GM19240 (cell line): ENCODE measurements at regions not wholly inside any gene's neighbourhood (a gene's known extent, or its start where the extent isn't known, plus 50 kb on each side); places are given as distances from the start of the nearest gene placed in this dataset.

ENCODE experiments used
- DNase-seq: peaks from one replicate; pipeline ENCODE4 v3.0.0; 2011; ENCODE audit warnings: low spot score; ENCODE audit not compliant: insufficient read length

GRCh38 chr15:66901336-66902100 is 163.9 kb upstream of the SMAD3 start:
- DNase-seq, result no peak

GRCh38 chr15:66905185-66905584 is 160.2 kb upstream of the SMAD3 start:
- DNase-seq, result no peak

DNA sequence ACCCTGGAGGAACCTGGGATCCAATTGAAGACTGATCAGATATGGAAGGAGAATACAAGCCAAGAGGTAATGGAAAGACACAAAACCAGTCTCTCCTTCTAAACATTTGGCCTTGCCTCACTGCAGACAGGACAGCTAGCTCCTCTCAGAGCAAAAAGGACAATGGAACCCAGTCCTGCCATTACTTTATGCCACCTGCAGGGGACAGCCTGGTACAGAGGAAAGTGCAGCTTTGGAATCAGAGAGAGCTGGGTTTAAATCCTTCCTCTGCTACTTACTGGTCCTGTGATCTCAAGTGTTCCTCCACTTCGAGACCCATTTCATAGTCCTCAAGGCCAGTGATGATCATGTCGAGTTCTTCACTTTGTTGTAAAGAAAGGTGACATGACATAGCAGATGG is 159.4 kb upstream of the SMAD3 start:
- no peak for DNase-seq

GRCh38 chr15:66906668-66907614 is 158.5 kb upstream of the SMAD3 start:
- DNase-seq, result no peak

DNA sequence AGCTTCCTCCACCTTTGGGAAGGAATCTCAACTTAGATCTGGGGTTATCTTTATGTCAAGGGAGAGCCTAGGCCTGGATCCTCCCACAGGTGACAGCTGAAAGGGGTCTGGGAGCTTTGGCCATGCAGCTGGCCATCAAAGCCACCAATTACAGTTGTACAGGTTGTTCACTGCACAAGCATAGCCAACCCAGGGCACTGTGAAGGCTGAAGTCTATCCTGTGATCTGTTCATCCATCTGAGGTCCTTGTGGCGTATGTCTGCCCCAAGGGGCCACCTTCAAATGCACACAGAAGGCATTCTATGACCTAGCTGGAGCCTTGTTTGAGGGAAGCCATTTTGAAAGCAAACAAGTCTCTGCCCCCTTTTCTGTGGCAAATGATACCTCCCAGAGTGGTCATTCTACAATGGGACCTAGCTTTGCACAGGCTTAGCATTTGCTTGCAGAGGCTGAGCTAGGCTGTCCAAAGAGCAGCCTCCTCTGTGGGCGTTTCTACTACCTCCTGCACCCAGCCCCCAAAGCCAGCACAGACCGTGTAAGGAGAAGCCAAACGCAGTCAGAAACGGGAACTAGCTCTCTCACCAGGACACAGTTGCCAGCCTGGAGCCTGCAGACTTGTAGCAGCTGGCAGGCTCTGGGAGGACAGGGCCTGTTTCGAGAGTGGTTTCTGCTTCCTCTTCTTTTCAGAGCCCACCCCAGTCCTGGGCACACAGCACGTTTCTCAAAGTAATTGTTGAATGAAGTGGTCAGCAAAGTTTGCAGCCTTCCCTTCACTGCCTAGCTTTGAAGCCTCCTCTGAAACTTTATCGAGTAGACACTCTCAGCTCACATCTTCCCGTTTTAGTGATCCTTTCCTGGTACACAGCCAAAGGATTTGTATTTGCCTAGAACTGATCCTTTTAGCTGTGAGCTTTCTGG is 157.3 kb upstream of the SMAD3 start:
- no peak for DNase-seq

DNA sequence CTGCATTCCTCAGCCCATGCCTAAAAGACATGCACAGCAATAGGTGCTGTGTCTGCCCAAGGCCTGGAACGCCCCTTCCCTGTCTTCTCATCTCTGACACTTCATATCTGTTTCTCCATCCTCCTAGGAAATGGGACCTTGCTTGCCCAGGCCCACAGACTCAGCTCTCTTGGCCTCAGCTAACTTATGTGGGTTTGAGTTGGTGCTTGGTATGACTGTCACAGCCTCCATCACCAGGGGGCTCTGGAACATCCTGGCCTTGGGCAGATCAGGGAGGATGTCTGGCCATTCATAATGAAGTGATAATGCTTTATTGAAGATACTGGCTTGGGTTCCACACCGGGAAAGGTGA is 156.7 kb upstream of the SMAD3 start:
- DNase-seq, result no peak

DNA sequence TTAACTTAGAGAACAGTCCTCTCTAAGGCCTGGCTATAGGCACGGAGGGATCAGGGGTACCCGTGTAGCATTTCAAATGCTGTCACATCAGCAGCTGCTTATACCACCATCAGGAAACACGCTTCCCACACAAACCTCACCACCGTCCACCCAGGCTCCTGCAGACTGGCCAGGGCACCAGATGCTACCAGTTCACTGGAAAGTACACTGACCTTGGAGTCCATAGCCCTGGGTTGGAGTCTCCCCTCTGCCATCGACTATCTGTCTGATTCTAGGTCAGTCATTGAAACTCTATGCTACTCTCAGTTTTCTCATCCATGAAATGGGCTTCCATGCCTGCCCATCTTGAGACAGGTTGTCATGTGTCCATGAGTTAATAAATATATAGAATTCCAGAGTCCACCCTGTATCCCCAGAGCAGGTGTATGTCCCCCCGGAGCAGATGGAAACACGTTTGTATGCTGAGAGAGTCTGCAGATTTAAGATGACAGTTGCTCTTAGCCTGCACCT is 156.0 kb upstream of the SMAD3 start:
- no peak for DNase-seq

DNA sequence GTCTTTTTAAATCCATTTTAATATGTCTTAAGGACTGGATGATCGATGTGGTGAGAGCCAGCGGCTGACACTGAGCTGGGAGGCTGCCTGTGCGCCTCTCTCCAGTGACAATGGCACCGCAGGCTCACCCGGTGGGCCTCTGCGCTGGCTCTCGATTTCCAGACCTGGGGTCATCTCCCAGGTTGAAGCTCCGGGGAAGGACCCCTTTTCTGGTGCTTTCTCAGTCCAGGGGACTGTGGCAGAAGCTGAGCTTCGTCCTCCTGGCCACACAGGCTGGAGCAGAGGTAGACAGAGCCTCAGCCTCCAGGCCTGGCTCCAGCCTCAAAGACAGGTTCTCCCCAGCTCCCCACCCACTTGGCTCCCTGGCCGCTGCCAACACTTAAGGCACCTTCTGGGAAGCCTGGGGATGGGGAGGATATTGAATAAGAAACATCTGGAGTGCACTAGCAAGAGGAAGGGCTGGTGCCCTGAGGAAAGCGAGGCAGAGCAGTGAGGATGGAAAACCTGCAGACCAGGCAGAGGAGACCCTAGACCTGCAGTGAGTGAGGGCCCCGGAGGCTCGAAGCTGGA is 154.2 kb upstream of the SMAD3 start:
- no peak for DNase-seq

- no peak for DNase-seq
These were observed 153.4 kb upstream of the SMAD3 start for GRCh38 chr15:66912001-66912400.

DNA sequence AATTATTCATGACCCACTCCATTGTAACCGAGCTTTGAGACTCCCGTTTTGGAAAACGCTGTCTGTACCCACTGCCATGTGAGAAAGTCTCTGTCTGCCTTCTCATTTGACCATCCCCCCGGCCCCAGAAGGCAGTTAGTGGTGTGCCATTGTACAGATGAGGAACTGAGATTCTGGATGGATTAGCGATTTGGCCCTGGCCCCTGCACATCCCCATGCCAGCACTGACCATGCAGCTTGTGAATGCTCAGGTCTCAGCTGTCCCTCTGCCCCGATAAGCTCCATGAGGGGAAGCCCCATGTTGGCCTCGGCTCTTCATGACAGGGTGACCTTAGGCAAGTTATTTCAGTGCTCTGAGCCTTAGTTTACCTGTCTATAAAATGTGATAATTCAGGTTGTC is 153.0 kb upstream of the SMAD3 start:
- DNase-seq, result no peak

DNA sequence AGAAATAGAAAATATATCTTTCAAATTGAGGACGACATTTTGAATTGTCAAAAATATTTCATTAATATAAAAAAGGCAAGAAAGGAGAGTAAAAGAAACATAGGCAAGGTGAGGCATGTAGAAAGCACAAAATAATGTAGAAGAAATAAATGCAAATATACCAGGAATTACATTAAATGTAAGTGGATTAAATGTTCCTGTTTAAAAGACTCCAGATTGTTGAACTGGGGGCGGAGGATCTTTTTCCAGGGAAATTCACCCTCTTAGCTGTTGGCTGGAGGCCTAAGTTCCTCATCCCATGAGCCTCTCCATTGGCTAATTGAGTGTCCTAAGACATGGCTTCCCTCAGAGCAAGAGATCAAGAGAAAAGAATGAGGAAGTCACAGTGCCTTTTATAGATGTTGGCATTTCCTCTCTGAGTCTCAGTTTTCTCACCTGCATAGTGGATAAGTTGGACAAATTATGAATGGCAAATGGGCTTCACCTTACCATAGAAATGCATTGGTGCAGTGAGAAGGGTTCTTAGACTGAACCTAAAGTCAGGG is 147.4 kb upstream of the SMAD3 start:
- no peak for DNase-seq

DNA sequence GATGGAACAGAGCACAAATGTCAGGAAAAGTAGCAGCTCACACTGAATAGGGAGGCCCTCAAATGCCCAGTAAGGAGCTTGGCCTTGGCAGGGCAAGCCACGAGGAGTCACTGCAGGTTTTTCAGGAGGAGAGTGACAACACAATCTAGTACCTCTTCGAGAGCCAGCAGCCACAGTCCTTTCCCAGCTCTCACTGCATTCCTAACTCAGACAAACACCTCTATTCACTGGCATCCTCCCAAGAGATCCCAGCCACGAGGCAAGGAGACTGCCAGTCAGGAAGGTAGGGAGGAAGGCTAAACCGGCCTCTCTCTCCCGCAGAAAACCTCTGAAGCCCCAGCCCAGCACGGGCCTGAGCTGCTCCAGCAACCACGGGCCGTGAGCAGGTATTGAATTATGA is 146.0 kb upstream of the SMAD3 start:
- DNase-seq, result no peak

DNA sequence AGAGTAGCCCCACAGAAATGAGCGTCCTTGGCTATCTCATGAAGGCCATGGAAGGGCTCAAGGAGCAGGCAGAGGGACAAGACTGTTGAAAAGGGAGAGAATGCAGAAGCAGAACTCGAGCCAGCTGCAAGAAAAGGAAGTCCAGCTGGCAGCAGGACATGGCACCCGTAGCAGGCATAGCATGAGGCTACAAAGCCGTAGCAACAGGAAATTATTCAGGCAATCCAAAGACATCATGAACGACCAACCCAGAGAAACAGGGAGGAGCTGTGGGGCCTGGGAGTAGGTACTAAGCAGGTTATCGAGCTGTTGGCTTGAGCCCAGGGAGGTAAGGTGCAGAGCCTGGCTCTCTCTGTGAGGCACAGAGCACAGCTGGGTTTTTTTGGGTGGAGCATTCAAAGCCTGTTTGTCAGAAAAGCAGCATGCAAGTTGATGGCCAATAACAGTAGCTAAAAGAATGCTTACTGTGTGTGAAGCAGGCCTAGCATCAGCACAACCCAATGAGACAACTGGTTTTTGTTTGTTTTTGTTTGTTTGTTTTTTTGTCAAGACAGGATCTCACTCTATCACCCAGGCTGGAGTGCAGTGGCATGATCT is 144.0 kb upstream of the SMAD3 start:
- DNase-seq, result no peak

- no peak for DNase-seq
These were observed 142.8 kb upstream of the SMAD3 start for GRCh38 chr15:66922608-66923007.

GRCh38 chr15:66923438-66923881 is 141.9 kb upstream of the SMAD3 start:
- DNase-seq, result no peak

GRCh38 chr15:66924889-66925288 is 140.5 kb upstream of the SMAD3 start:
- no peak for DNase-seq

DNA sequence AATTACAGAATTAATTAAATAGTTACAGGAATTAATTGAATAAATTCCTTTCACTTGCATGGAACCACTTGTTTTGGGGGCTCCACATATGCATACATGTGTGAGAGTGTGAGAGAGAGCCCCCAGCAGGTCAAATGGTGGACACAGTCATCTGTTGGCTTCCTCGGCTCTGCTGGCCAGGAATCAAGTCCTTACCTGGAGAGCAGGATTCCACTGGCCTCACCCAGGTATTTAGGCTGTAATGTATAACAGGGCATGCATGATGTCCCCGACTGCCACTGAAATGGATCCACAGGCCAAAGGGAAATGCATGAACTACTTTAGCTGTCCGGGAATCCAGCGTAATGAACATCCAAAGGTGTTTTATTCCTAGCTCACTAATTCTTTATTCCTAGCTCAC is 139.7 kb upstream of the SMAD3 start:
- DNase-seq, result no peak

- no peak for DNase-seq
These were observed 138.0 kb upstream of the SMAD3 start for GRCh38 chr15:66927201-66928077.

DNA sequence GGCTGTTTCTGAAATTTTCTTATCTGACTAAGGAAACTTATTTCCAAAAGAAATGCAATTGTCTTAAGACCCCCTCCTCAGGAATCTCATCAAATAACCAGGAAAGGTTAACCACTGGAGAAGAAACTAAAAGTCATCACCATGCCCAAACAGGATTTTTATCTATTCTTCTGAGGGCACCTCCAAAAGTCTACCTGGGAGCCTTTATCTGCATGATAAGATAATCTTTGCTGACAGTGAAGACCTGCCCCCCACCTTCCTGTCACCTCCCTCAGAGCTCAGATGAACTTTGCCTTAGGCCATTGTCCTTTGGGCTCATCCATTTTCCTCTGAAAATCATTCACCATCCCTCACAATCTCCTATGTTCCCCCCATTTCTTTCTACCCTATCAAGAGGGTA is 137.3 kb upstream of the SMAD3 start:
- no peak for DNase-seq
